ENCODE measurements at regions not wholly inside any gene's neighbourhood (a gene's known extent, or its start where the extent isn't known, plus 50 kb on each side); places are given as distances from the start of the nearest gene placed in this dataset.
"Not testable (repeated sequence)": the region's sequence is repeated elsewhere in the genome, so short reads cannot be mapped to it uniquely, and the experiment has no call there.

DNA sequence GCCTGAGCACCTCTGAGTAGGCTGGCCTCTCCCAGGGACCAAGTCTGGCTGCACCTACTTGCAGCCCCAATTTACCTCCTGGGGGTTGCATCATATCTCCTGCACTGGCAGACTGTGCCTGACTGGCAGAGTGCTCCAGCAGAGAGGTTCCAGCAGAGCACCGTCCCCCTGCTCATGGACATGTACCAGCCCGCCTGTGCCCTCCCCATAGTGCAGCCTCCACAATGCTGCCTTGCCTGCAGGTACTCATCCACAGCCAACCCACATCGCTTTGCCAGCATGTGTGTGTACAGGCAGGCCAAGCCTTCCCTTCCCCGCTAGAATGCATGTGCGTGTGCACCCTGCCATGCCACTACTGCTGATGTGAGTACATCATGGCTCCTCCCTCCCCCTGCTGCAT, 105.5 kb upstream of the NPSR1 start:
- no peak overlapping the region for H3K4me3 ChIP-seq (ENCODE audit: low read depth, low read length)
- TF ChIP-seq, protein P1, sequence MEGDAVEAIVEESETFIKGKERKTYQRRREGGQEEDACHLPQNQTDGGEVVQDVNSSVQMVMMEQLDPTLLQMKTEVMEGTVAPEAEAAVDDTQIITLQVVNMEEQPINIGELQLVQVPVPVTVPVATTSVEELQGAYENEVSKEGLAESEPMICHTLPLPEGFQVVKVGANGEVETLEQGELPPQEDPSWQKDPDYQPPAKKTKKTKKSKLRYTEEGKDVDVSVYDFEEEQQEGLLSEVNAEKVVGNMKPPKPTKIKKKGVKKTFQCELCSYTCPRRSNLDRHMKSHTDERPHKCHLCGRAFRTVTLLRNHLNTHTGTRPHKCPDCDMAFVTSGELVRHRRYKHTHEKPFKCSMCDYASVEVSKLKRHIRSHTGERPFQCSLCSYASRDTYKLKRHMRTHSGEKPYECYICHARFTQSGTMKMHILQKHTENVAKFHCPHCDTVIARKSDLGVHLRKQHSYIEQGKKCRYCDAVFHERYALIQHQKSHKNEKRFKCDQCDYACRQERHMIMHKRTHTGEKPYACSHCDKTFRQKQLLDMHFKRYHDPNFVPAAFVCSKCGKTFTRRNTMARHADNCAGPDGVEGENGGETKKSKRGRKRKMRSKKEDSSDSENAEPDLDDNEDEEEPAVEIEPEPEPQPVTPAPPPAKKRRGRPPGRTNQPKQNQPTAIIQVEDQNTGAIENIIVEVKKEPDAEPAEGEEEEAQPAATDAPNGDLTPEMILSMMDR (IDR thresholded peaks at IDR 0.05; ENCODE audit: borderline replicate concordance, insufficient read depth, low read depth, low read length): no peak

- H3K4me3 ChIP-seq (ENCODE audit: low read depth, low read length): no peak overlapping the region
- TF ChIP-seq, protein P1 (IDR thresholded peaks at IDR 0.05; ENCODE audit: borderline replicate concordance, insufficient read depth, low read depth, low read length): no peak
Measured at GRCh38 chr7:34558022-34558421, 100.0 kb upstream of the NPSR1 start.

GRCh38 chr7:34564091-34564490, 93.9 kb upstream of the NPSR1 start:
- TF ChIP-seq, protein P1 (IDR thresholded peaks at IDR 0.05; ENCODE audit: borderline replicate concordance, insufficient read depth, low read depth, low read length): no peak
- H3K4me3 ChIP-seq (ENCODE audit: low read depth, low read length): no peak overlapping the region

GRCh38 chr7:34567906-34568305, 90.1 kb upstream of the NPSR1 start:
- H3K4me3 ChIP-seq (ENCODE audit: low read depth, low read length): no peak overlapping the region
- TF ChIP-seq, protein P1 (IDR thresholded peaks at IDR 0.05; ENCODE audit: borderline replicate concordance, insufficient read depth, low read depth, low read length): no peak

GRCh38 chr7:34569975-34570699, 87.9 kb upstream of the NPSR1 start:
- no peak overlapping the region for H3K4me3 ChIP-seq (ENCODE audit: low read depth, low read length)
- TF ChIP-seq, protein P1 (IDR thresholded peaks at IDR 0.05; ENCODE audit: borderline replicate concordance, insufficient read depth, low read depth, low read length): no peak

GRCh38 chr7:34575006-34575405, 83.0 kb upstream of the NPSR1 start:
- no peak overlapping the region for H3K4me3 ChIP-seq (ENCODE audit: low read depth, low read length)
- TF ChIP-seq, protein P1 (IDR thresholded peaks at IDR 0.05; ENCODE audit: borderline replicate concordance, insufficient read depth, low read depth, low read length): no peak

GRCh38 chr7:34577934-34578333, 80.1 kb upstream of the NPSR1 start:
- H3K4me3 ChIP-seq (ENCODE audit: low read depth, low read length): not testable (repeated sequence)

DNA sequence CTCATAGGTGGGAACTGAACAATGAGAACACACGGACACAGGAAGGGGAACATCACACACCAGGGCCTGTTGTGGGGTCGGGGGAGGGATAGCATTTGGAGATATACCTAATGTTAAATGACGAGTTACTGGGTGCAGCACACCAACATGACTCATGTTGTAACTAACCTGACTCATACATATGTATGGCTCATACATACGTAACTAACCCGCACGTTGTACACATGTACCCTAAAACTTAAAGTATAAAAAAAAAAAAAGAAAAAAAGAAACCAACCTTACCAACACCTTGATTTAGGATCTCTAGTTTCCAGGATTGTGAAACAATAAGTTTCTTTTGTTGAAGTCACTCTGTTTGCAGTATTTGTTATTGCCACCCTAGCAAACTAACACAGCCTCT, 76.3 kb upstream of the NPSR1 start:
- H3K4me3 ChIP-seq (ENCODE audit: low read depth, low read length): not testable (repeated sequence)
